Dedifferentiated amniotic fluid mesenchymal stem cell (primary cell): ENCODE measurements at regions not wholly inside any gene's neighbourhood (a gene's known extent, or its start where the extent isn't known, plus 50 kb on each side); places are given as distances from the start of the nearest gene placed in this dataset.

Source experiments
- DNase-seq: peaks from one replicate; pipeline ENCODE4 v3.0.0-alpha.2; 2016; ENCODE audit errors: extremely low spot score

DNA sequence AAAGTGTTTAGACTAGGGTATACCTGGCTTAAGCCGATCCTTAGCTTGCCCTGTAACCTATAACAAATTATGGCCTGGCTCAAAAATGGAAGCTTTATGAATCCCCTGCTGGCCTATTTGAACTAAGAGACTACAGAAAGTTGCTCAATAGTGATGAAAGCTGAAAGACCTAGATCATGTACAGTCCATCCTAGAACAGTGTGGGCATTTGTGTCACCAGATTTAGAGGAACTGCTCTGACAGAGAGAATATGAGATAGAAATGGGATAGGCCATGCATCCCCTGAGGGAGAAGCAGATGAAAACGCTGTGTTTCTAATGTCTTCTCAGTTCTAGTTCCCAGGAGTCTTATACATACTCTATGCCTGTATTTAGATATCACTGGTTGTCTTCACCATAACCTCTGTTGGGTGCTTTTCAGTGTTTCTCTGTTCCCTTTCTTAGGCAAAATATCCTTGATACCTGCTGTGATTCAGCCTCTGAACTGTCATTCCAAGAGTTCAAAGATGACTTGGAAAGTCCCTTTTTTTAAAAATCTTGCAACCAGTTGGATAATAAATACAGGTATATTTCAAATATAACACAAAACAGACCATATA is 246.9 kb upstream of the SLC39A10 start:
- no peak for DNase-seq

DNA sequence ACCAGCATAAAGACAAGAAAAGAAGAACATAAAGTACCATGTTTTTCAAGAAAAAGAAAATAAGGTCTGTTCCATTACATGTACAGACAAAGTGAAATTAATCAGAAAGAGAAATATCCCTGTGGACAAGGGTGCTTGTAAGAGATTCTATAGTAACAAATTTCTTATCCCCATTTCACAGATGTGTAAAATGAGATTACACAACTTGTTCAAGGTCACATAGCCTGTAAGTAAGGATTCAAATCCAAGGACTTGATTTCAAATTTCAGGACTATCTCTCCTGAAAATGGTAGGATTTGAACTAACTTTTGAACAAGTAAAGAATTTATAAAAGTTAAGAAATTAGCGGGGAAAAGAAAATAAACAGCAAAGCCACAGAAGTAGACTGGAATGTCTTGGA is 248.2 kb upstream of the SLC39A10 start:
- DNase-seq = no peak

DNA sequence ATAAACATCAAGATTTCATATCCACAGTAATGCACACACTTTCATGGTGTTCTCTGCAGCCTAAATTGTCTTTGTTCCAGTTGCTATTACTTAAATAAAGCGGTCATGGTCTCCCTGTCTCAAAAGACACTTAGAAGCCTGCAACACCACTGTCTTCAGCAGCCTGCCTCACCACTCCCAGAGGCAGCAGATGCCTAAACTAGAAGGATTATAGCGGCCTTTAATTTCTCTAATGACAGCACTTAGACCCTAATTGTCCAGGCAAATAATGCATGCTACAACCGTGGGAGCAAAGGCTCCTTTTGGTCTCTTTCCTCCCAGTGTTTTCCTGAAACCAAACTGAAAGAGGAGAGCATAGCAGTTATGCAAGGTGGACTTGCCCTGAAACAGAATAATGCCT is 248.8 kb upstream of the SLC39A10 start:
- no peak for DNase-seq

DNA sequence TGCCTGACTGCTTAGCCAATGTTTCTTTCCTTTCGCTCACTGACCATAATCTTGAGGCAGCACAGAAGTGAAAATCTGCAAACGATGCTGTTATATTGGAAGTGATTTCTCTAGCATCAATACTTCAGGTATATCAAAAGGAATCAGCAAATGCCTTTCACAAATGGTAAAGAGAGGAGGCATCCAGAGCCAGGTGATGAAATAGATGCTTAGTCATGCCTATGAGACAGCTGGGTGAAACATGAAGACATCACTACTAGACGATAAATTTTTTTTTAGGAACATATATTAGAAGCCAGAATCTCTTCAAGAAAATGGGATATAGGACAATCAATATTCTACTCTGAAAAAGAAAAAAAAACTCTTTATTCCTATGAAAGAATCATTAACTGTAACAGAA is 249.2 kb upstream of the SLC39A10 start:
- DNase-seq = no peak

DNA sequence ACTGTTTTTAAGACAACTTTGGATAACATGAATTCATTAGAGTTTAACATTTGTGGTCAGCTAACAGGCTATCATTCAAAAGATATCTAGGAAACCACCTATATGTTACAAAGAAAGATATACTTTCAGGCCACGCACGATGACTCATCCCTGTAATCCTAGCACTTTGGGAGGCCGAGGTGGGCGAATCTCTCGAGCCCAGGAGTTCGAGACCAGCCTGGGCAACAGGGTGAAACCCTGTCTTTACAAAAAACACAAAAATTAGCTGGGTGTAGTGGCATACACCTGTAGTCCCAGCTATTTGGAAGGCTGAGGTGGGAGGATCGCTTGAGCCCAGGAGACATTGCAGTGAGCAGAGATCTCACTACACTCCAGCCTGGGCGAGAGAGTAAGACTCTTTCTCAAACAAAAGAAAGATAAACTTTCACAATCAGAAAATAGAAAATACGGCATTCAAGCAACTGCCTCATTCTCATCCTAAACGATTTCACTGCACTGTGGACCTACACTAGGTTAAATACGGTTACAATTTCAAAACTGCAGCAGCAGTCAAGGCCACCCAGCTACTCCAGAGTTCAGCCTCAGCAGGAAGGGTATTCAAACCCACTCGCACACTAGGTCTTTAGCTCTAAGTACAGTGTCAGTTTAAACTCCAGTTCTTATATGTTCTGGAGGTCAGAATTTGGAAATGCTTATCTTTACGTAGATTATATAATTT is 250.0 kb upstream of the SLC39A10 start:
- DNase-seq = no peak

DNA sequence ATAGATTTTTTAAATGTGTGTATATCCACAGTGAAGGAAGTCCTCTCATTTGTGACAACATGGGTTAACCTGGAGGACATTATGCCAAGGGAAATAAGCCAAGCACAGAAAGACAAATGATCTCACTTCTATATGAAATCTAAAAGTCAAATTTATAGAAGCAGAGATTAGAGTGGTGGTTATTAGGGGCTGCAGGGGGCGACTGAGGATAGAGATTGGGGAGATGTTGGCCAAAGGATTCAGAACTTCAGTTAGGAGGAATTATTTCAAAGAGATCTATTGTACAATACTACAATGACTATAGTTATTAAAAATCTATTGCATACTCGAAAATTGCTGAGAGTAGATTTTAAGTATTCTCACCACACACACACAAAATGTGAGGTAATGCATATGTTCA is 252.4 kb upstream of the SLC39A10 start:
- DNase-seq = no peak

DNA sequence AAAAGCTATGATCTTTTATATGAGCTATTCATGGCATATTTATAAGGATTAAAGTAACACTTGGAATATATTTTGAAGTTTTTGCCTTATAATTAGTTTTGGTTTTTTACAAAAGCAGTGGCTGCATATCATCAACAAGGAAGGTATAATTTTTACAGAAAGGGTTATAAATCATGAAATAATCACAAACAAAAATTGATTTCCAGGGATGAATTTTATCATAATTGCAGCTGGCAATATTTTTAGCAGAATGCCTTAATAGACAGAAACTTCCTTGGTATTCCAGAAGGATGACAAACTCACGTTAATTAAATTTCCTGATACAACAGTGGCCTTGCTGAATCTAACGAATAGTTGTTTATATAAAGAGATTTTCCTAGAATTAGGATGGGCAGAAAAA is 260.5 kb upstream of the SLC39A10 start:
- DNase-seq = no peak

DNA sequence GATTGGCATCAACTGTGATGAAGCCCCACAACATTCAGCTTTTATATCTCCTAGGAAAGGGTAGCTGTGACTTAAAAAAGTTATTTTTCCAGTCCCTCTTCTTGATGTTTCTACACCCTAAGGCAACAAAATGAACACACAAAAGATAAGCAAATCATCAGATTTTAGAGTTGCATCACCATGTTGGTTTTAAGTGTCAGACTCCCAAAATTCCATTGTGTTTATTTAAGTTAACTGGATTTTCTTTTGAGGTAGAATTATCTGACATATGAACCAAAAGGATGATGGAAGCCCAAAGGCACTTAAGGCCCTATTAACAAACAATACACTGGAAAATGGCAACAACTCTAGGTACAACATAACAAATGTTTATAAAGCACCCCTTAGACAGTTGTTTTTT is 261.7 kb upstream of the SLC39A10 start:
- peak; percentile 25 for DNase-seq

DNA sequence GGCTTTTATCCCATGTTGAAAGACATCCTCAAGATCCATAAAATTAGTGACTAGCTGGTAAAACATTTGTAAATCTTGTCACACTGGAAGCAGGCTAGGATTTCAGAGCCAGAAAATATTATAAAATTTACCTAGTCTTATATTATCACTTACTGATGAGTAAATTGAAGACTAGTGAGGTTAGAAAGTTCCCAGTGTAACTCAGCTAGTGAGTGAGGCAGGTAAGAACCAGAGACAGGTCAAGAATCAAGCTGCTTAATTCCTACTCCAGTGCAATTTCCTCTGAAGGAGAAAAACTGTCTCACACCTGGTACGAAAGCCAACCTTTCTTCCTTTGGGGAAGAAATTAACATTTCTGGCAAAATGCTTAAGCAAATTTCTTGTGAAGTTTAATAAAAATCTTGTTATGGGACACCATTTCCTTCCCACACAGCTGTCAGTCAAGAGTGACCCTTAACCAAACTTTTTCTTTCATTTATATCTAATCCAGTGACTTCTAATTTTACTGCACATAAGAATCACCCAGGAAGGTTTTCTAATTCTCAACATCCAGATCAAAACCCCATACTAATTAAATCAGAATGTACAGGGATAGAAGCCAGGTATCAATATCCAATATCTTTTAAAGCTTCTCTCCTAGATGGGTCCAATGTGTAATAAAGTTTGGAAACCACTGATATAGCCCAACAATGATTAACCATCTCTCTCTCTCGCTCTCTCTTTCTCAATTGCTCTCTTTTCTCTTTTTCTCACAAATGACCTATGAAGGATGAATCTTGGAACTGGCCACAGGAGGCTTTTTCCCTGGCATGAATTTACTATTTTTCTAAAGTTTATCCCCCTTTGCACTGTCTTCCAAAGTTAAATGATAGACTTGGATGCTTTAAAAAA is 264.3 kb upstream of the SLC39A10 start:
- no peak for DNase-seq

DNA sequence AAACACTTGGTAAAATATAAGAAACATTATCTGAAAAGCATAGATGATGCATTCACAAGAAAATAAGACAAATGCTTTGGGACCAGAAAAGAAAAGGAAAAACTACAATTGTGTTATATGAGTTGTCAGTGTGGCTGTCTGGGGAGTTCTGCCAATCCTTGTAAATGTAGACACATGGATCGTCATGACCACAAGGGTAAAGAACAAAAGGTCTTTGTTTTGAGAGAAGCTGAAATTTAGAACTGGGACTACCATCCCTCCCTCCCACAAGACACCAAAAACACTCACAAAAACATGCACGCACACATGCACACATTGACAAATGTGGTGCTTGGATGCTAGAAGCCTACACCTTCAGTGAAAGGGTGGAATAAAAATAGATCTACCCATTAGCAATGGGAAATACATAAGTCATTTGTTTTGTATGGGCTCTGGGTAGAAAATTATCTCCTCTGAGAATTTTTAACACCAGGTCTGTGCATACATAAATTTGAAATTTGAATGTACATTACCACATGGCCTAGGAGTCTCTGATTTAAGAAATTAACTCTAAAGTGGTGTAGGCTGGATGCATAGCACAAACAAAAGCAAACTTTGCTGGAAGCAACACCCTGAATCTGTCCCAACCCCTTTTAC is 266.2 kb upstream of the SLC39A10 start:
- no peak for DNase-seq

DNA sequence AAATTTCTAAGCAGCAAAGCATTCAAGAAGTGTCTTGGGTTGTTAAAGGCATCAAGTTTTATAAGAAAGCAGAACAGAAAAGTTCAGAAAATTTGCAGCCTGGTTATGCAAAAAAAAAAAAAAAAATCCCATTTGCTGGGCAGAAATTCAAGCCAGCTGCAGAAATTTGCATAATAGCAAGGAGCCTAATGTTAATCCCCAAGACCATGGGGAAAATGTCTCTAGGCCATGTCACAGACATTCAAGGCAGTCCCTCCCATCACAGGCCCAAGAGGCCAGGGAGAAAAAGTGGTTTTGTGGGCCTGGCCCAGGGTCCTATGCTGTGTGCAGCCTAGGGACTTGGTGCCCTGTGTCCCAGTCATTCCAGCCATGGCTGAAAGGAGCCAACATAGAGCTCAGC is 269.0 kb upstream of the SLC39A10 start:
- DNase-seq = no peak

DNA sequence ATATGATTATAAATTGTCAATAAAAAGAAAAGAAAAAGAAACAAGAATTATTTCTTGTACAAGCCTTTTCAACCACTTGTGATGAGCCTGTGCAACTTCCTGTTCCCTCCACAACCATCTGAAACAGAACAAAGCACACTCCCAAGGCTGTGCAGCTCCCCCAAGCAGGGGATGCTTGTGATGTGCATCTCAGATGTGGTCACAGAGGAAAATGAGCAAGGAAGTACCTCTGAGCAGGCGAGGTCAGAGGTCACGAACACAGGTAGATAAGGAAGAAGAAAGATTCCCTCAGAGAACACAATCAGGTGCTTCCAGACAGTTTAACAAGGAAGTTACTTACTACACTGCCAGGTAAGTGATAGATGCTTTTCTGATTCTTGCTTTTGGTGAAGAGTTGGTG is 274.8 kb upstream of the SLC39A10 start:
- DNase-seq = no peak

DNA sequence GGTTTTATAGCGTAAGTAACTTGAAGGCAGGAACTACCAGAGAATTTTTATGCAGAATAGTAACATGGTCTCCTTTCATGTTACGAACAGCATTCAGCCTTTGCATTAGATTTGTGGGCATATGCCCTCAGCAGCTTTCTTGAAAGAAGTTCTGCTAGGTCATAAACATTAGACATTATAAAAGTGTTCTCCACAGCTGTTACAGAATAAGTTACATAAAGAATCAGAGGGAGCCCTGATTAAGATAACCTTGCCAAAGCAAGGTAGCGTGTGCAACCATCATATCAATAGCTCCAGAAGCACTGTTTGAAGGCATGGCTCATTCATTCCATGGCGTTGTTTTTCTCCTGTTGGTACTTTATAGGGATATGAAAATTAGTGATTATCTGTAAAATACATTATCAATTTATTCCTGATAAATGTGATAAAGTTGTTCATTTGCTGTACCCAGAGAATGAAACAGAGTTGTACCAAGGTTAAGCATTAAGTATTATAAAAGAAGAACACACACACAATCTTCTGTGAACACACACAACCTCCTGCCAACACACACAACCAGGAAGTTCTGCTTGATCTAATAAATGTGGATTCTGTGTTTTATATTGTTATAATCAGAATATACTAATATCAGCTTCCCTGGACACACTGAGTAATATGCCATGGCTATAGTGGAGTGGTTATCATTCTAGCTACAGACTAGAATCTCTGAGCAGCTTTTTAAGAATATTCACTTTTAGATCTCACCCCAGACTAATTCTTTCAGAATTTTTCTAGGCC is 286.7 kb upstream of the SLC39A10 start:
- no peak for DNase-seq

DNA sequence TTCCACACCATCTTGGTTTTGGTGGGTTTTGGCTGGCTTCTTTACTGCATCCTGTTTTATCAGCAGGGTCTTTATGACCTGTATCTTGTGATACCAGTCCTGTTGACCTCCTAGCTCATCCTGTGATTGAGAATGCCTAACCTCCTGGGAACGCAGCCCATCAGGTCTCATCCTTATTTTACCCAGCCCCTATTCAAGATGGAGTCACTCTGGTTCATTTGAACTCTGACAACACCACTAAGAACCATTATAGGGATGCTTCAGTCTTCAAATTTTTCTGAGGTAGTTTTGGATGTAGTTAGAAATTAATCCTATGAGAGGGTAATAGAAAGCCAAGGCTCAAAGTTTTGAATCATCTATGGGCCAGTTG is 287.8 kb upstream of the SLC39A10 start:
- no peak for DNase-seq

DNA sequence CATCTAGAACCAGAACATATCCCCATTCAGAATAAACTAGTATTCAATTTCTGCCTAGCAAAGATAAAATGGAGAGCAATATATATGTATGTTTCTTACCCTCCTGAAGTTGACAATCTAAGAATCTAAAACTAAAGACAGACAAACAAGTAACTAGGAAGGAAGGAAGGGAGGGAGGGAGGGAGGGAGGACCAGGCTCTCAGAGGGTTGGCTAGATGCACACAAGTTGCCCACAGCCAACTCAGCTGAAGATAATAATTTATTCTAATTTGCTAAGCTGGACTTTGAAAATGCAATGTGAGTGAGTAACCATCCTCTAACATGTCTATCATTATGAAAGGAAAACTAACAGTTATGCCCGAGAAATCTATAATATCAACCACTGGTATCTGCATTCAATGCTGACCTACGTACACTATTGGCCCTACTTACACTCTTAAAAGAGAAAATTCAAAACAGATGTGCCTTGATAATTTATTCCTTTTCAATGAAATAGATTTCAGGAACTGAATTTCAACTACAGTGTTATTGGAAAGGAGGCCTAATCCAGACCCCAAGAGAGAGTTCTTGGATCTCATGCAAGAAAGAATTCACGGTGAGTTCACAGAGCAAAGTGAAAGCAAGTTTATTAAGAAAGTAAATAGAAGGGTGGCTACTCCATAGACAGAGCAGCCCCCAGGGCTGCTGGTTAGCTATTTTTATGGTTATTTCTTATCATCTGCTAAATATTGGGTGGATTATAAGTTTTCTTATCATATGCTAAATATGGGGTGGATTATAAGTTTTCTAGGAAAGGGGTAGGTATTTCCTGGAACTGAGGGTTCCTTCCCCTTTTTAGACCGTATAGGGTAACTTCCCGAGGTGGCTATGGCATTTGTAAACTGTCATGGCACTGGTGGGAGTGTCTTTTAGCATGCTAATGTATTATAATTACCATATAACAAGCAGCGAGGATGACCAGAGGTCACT is 288.5 kb upstream of the SLC39A10 start:
- DNase-seq = no peak

DNA sequence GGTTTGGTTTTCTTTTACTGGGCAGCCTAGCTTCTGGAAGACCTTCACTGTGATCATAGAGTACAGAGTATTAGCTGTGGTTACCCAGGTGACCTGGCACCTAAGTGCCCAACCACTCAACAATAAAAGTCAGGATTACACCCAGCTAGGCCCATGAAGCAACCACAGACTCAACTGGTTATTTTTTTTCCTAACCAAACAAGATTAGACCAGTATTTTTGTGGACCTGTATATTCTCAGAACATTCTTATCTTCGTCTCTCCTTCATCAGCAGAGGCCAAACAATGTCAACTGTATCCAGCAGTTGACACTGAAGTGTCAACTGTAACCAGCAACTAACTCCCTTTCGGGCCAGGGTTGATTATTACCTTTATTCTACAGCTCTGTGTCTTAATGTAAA is 289.2 kb upstream of the SLC39A10 start:
- no peak for DNase-seq

DNA sequence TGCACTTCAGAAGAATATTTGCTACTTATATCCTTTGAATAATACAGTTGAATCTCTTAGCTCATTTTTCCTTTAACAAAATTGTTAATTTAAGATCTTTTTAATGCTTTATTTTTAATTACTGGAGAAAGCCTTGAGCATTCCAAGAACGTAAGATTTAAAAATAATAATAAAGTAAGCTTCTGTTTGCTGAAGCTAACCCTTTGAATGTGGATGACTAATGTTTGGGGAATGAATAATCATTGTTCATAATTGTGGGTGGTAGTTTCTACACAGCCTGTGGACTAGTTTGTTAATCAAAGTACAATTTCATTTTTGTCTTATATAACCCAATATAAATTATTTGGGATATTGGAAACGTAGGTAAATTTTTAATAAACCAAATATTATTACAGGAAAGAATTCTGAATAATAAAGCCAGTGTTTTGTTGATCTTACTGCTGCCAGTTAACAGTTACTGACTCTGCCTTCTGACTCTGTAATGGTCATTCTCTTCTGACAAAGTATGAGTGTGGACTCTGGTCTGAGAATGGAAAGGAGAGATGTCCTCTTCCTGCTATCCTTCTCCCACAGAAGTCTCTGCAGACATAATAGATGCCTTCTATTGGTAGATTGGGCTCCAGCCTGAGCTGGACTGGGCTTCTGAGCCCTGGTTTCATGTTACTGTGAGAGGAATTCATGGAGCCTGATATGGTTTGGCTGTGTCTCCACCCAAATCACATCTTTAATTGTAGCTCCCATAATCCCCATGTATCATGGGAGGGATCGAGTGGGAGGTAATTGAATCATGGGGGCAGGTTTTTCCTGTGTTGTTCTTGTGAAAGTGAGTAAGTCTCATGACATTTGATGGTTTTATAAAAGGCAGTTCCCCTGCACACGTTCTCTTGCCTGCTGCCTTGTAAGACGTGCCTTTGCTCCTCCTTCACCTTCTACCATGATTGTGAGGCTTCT is 292.7 kb upstream of the SLC39A10 start:
- no peak for DNase-seq

DNA sequence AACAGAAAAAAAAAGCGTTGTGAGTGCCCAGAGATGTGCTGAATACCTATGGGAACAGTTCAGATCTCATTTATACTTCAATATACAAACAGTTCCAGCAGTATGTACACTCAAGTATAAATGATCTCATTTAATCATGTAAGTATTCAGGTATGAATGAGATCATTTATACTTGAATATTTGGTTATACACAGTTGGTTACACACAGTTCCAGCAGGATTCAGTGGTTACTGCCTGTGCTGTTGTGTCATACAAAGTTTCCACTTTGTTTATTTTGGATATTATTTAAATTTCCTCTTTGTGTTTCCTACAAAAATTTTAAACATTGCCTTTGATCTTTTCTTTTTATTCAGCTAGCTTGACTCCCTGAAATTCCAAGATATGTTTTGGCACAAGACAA is 293.5 kb upstream of the SLC39A10 start:
- DNase-seq = no peak

DNA sequence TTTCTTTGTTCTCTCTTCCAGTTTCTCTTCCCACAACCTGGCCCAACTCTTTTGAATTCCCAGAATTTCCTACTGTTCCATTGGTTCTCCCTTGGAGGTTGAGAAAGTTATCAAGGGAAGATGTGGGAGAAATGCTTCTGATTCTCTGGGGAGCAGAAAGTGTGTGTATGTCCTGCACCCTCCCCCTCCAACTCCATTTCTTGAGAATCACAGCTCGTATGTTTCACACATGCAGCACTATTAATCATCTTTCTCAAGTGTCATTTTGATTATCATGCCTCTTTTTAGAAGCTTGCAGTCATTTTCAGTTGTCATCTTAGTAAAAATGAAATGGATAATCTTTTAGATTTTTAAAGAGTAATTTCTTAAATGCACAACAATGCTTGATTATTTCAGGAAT is 296.8 kb upstream of the SLC39A10 start:
- DNase-seq = no peak
